Left ventricle myocardium inferior (tissue), 1 donor: ENCODE measurements at regions not wholly inside any gene's neighbourhood (a gene's known extent, or its start where the extent isn't known, plus 50 kb on each side); places are given as distances from the start of the nearest gene placed in this dataset.

ENCODE experiments used
- DNase-seq: peaks from one replicate; pipeline ENCODE4 v3.0.0-alpha.2; 2020
- H3K27ac ChIP-seq: fragments of 200-600 bp; replicated peaks from 2 replicates; pipeline ENCODE4 v1.8.0; 2021
- H3K27me3 ChIP-seq: fragments of 200-600 bp; 2 replicates; pipeline ENCODE4 v1.8.0; 2021; ENCODE audit warnings: low read depth
- H3K36me3 ChIP-seq: fragments of 200-600 bp; 2 replicates; pipeline ENCODE4 v1.8.0; 2021
- H3K4me1 ChIP-seq: fragments of 200-600 bp; 2 replicates; pipeline ENCODE4 v1.8.0; 2021
- H3K4me3 ChIP-seq: fragments of 200-600 bp; 2 replicates; pipeline ENCODE4 v1.8.0; 2021; ENCODE audit warnings: mild to moderate bottlenecking, moderate library complexity
- H3K9me3 ChIP-seq: fragments of 200-600 bp; replicated peaks from 2 replicates; pipeline ENCODE4 v1.8.0; 2021
- CTCF ChIP-seq: fragments of 200-600 bp; IDR thresholded peaks from 2 replicates; pipeline ENCODE4 v1.8.0; 2021; ENCODE audit warnings: antibody characterized with exemption, mild to moderate bottlenecking, borderline replicate concordance
- intact Hi-C: fragments of 100-400 bp; cut with micrococcal nuclease; formaldehyde crosslinking; loops from one replicate; pipeline ENCODE4 v1.11.0; 2022
- donor health status: DM: no; HTN: yes; CAD: no; lungs with severe emphysema.

- H3K27ac ChIP-seq: no peak overlapping the region
These were observed 507.3 kb upstream of the LRRTM4 start for GRCh38 chr2:78029392-78029995.

GRCh38 chr2:78034706-78035105 lies 512.5 kb upstream of the LRRTM4 start:
- H3K9me3 ChIP-seq: peaks cover 16% of the 10 kb centered on the region
- H3K27me3 ChIP-seq: no peaks in the 10 kb centered on the region
- intact Hi-C loops: no loop called here
- H3K36me3 ChIP-seq: no peaks in the 10 kb centered on the region
- DNase-seq: no peak
- no peak overlapping the region for H3K27ac ChIP-seq
- H3K4me3 ChIP-seq: no peak overlapping the region
- H3K4me1 ChIP-seq: no peaks in the 10 kb centered on the region
- no peak for TF ChIP-seq CTCF

More at GRCh38 chr2:78029392-78029995, 507.3 kb upstream of the LRRTM4 start:
- Histone ChIP-seq H3K9me3 (peaks cover 45% of the 10 kb centered on the region), H3K4me3 (no peak overlapping the region), H3K36me3 (no peaks in the 10 kb centered on the region), H3K27me3 (no peaks in the 10 kb centered on the region), H3K4me1 (no peaks in the 10 kb centered on the region)
- TF ChIP-seq CTCF: no peak
- intact Hi-C loops: no loop called here
- no peak for DNase-seq

- Histone ChIP-seq H3K36me3 (no peaks in the 10 kb centered on the region), H3K9me3 (peaks cover 6% of the 10 kb centered on the region), H3K4me3 (no peak overlapping the region), H3K27ac (no peak overlapping the region), H3K4me1 (no peaks in the 10 kb centered on the region), H3K27me3 (no peaks in the 10 kb centered on the region)
- no peak for TF ChIP-seq CTCF
- DNase-seq: no peak
- intact Hi-C loops: no loop called here
These were observed 513.6 kb upstream of the LRRTM4 start for GRCh38 chr2:78035804-78036203.

GRCh38 chr2:78051480-78051879 lies 529.3 kb upstream of the LRRTM4 start:
- Histone ChIP-seq H3K27me3 (no peaks in the 10 kb centered on the region), H3K4me3 (no peak overlapping the region), H3K36me3 (no peaks in the 10 kb centered on the region), H3K4me1 (no peaks in the 10 kb centered on the region), H3K9me3 (peaks cover 55% of the 10 kb centered on the region), H3K27ac (no peak overlapping the region)
- intact Hi-C loops: no loop called here
- TF ChIP-seq CTCF: no peak
- no peak for DNase-seq

- intact Hi-C loops: no loop called here
- no peak overlapping the region for H3K27ac ChIP-seq
- H3K27me3 ChIP-seq: no peaks in the 10 kb centered on the region
- TF ChIP-seq CTCF: no peak
- DNase-seq: no peak
- H3K36me3 ChIP-seq: no peaks in the 10 kb centered on the region
- no peaks in the 10 kb centered on the region for H3K4me1 ChIP-seq
- no peak overlapping the region for H3K4me3 ChIP-seq
- H3K9me3 ChIP-seq: peaks cover 11% of the 10 kb centered on the region
These were observed 534.8 kb upstream of the LRRTM4 start for GRCh38 chr2:78056976-78057375.
